ENCODE measurements at regions not wholly inside any gene's neighbourhood (a gene's known extent, or its start where the extent isn't known, plus 50 kb on each side); places are given as distances from the start of the nearest gene placed in this dataset.

DNA sequence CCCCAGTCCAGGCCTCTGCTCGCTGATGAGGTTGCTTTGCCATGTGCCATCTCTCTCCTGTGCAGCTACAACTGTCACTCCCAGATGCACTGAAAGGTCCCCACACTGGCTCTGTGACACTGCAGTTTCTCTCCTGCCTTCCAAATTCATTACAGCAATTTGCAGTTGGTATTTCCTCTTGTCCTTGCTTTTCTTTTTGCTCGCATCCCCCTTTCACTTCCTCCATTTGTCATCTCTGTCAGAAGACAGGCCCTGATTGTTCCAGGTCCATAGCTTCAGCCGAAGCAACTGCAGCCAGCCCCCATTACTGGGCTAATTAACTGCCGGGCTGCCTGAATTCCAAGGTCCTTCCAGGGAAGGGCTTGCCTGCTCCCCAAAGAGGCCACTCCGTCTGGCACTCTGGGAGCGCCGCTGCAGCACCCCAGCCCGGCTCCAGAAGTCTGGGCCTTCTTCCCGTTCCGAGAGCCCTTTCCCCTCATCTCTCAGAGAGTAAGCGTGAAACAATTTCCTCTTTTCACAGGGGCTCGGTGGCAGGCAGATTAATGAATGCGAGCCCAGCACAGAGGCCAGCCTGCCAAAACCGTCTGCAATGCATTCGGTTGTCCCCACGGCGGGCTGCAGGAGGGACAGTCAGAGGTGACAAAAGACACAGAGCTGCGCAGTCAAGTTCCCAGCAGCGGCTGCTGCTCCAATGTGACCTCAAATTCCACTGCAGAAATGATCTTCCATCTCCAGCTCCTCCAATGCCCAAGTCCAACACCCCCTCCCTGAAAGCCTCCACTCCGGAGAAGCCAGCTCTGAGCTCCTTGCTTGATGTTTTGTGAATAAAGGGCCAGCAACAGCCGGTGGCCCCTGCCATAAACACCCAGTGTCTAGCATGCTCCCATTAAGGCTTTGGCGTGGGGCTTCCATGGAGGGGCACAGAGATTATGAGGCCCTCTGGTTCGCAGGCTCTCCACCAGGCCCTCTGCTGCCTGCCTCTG lies 279.4 kb upstream of the HABP2 start:
- H3K9me3 ChIP-seq = peaks cover 0 to 8% (median 0%) of the 10 kb centered on the region in 4 donors
- WGBS = 47% methylated on average over 23 of the region's 23 CpGs
- DNase-seq (ENCODE audit: extremely low spot score) = no peak
- H3K27ac ChIP-seq (replicated peaks in 1 of 4) = peak overlapping the region; percentile 10 to 71 (median 62)
- intact Hi-C loops (cut with DNase I) = no loop called here
- peaks cover 0 to 18% (median 16%) of the 10 kb centered on the region in 4 donors for H3K4me1 ChIP-seq
- TF ChIP-seq CTCF (IDR thresholded peaks at IDR 0.05) (no peak), EP300 (IDR thresholded peaks at IDR 0.05) (no peak), POLR2A (IDR thresholded peaks at IDR 0.05; ENCODE audit: low read depth) (no peak), POLR2AphosphoS5 (IDR thresholded peaks at IDR 0.05) (no peak)
- H3K27me3 ChIP-seq = no peaks in the 10 kb centered on the region
- H3K4me3 ChIP-seq = peak overlapping the region in 2 of 4 donors; percentile 9 to 18
- no peaks in the 10 kb centered on the region for H3K36me3 ChIP-seq

GRCh38 chr10:113274176-113274829 lies 278.6 kb upstream of the HABP2 start:
- WGBS = 58% methylated on average over 7 of the region's 8 CpGs
- peaks cover 0 to 17% (median 16%) of the 10 kb centered on the region in 4 donors for H3K4me1 ChIP-seq
- H3K27ac ChIP-seq (replicated peaks in 1 of 4) = peak overlapping the region; percentile 10 to 71 (median 62)
- TF ChIP-seq POLR2A (IDR thresholded peaks at IDR 0.05; ENCODE audit: low read depth) (no peak), POLR2AphosphoS5 (IDR thresholded peaks at IDR 0.05) (no peak), CTCF (IDR thresholded peaks at IDR 0.05) (no peak), EP300 (IDR thresholded peaks at IDR 0.05) (no peak)
- no peaks in the 10 kb centered on the region for H3K27me3 ChIP-seq
- H3K36me3 ChIP-seq = no peaks in the 10 kb centered on the region
- no peak for DNase-seq (ENCODE audit: extremely low spot score)
- H3K9me3 ChIP-seq = peaks cover 0 to 8% (median 0%) of the 10 kb centered on the region in 4 donors
- peak overlapping the region in 1 of 4 donors; percentile 18 for H3K4me3 ChIP-seq
- intact Hi-C loops (cut with DNase I) = no loop called here

GRCh38 chr10:113278221-113278620 lies 274.6 kb upstream of the HABP2 start:
- 56% methylated on average over 1 of the region's 1 CpG for WGBS
- H3K36me3 ChIP-seq = no peaks in the 10 kb centered on the region
- no peaks in the 10 kb centered on the region for H3K27me3 ChIP-seq
- intact Hi-C loops (cut with DNase I) = no loop called here
- no peak for DNase-seq (ENCODE audit: extremely low spot score)
- peaks cover 0 to 8% (median 0%) of the 10 kb centered on the region in 4 donors for H3K9me3 ChIP-seq
- TF ChIP-seq CTCF (IDR thresholded peaks at IDR 0.05) (no peak), EP300 (IDR thresholded peaks at IDR 0.05) (no peak), POLR2A (IDR thresholded peaks at IDR 0.05; ENCODE audit: low read depth) (no peak), POLR2AphosphoS5 (IDR thresholded peaks at IDR 0.05) (no peak)
- H3K4me1 ChIP-seq = peaks cover 0 to 8% (median 7%) of the 10 kb centered on the region in 4 donors
- H3K4me3 ChIP-seq = no peak overlapping the region
- no peak overlapping the region for H3K27ac ChIP-seq (replicated peaks in 1 of 4)

- TF ChIP-seq POLR2AphosphoS5 (IDR thresholded peaks at IDR 0.05) (no peak), EP300 (IDR thresholded peaks at IDR 0.05) (no peak), POLR2A (IDR thresholded peaks at IDR 0.05; ENCODE audit: low read depth) (no peak), CTCF (IDR thresholded peaks at IDR 0.05) (no peak)
- peaks cover 0 to 8% (median 0%) of the 10 kb centered on the region in 4 donors for H3K9me3 ChIP-seq
- H3K27me3 ChIP-seq = no peaks in the 10 kb centered on the region
- no peak overlapping the region for H3K27ac ChIP-seq (replicated peaks in 1 of 4)
- intact Hi-C loops (cut with DNase I) = no loop called here
- 67% methylated on average over 3 of the region's 3 CpGs for WGBS
- no peak for DNase-seq (ENCODE audit: extremely low spot score)
- no peak overlapping the region for H3K4me3 ChIP-seq
- H3K4me1 ChIP-seq = peaks cover 0 to 4% (median 3%) of the 10 kb centered on the region in 4 donors
- no peaks in the 10 kb centered on the region for H3K36me3 ChIP-seq
These were observed 274.2 kb upstream of the HABP2 start for GRCh38 chr10:113278664-113279063.

Measured in esophagus muscularis mucosa (tissue), 4 donors.